Superior temporal gyrus (tissue), 1 donor: ENCODE measurements at regions not wholly inside any gene's neighbourhood (a gene's known extent, or its start where the extent isn't known, plus 50 kb on each side); places are given as distances from the start of the nearest gene placed in this dataset.
"Not testable (repeated sequence)": the region's sequence is repeated elsewhere in the genome, so short reads cannot be mapped to it uniquely, and the experiment has no call there.

ENCODE experiments used
- DNase-seq: peaks from one replicate; pipeline ENCODE4 v3.0.0-alpha.2; 2016; ENCODE audit errors: extremely low spot score

DNA sequence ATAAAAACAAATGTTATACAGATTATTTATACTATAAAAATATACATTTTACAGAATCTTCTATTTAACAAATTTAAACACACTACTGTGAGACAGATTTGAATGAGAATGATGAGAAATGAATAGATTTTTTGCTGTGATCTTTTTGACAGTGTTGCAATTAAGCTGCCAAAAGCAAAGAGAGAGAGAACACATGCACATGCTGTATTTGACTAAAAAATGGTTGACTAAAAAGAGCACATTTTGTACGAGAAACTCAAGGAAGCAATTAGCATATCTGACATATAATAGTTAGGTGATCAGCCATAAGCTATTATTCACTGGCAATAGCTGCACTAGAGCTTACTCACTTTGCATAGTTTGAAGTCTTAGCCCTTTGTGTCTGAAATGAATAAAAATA is 115.8 kb downstream of the SYT10 start:
- DNase-seq = no peak

DNA sequence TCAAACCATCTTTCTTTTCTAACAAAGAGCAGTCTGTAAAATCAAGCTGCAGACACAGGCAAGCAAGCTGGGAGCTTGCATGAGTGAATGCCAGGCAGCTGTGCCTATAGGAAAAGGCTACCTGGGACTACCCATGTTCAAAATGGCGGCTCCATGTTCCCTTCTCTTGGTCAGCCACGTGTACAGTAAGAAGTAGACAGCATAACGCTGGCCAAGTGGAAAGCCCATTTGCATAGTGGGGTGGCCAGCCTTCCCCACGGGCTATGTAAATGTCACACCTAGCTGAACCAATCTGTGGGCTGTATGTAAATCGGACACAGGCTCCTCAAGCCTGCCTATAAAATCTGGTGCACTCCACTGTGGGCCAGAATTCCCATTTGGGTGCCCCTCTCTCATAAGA is 117.1 kb downstream of the SYT10 start:
- no peak for DNase-seq

DNA sequence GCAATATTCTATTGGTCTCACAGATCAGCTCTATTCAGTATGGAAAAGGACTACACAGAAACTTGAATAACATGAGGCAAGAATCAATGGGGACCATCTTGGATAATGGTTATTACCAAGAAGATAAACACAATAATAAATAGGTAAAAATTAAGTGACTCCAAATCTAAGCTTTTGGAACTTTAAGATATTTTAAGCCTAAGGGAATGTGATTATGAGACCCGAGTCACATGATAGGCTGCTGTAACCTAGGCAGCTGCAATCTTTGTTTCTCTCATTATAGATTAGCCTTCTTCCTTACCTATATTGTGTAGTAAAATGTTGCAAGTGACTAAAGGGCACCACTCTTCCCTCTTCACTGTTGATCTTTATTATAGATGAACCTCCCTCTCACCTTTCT is 121.9 kb downstream of the SYT10 start:
- DNase-seq = no peak

GRCh38 chr12:33314223-33314622 is 125.4 kb downstream of the SYT10 start:
- no peak for DNase-seq

DNA sequence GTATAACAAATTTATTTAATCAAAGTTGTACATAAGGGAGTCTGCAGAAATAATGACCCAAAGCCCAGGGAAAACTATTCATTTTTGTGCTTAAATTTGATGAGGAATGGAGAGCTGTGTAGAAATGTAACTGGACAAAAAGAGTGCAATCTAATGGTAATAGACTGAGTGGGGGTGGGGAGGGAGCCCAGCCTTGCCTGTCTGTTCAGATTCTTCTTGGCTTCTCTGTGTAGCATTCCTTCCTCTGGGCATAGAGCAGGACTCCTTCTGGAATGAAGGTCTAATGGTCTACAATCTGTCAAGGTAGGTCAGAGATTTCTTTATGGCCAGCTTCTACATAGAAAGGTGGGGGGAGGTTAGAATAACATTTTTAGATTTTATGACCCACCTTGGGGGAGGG is 126.1 kb downstream of the SYT10 start:
- DNase-seq = no peak

DNA sequence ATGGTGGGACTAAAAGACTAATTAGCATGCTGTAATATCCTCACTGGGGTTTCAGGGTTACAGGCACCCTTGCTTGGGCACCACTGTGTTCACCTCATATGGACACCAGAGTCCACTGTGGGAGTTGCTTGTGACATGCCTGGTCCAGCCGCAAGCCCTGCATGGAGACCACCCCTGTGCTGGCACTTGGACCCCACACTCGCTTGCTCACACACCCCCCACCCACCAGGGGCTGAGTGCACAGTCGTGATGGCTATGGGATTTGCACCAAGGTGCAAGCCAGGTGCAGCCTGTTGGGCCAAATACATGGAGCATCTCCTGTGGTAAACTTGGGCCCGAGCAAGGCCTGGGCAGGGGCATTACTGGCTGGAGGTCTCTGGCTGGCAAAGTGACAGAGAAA is 129.1 kb downstream of the SYT10 start:
- DNase-seq = no peak

DNA sequence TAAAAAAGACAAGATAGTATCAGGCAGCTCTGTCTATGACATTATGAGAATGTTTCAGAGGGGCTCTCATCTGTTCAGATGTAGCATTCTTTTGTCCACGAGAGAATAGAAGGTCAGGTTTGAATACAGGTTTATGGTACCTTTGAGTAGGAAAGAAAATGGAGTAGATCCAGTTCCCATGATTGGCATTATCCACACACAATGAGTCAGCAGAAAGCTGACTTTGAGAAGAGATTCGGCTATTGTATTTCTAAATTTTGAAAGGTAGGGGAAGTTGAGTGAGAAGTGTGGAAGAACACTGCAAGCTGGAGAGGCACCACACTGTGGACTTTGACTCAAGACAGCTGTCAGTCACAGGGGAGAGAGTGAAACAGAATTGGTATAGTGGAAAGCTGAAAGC is 135.4 kb downstream of the SYT10 start:
- DNase-seq = no peak

DNA sequence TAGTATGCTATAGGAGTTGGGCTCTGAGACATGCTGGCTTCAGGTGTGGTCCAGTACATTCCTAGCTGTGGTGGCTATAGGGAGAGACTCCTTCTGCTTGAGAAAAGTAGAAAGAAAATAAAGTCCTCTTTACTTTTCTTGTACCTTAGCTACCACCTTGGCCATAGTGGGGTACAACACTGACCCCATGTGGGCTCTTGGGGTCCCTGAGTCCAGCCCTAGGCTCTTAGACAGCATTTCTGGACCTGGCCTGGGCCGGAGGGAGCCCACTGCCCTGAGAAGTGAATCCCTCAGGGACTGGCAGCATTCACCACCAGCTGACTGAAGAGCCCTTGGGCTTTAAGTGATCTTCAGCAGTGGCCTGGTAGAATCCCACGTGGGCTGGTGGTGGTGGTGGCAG is 143.1 kb downstream of the SYT10 start:
- DNase-seq = no peak

- no peak for DNase-seq
Observed at GRCh38 chr12:33290703-33291102, 148.9 kb downstream of the SYT10 start.

DNA sequence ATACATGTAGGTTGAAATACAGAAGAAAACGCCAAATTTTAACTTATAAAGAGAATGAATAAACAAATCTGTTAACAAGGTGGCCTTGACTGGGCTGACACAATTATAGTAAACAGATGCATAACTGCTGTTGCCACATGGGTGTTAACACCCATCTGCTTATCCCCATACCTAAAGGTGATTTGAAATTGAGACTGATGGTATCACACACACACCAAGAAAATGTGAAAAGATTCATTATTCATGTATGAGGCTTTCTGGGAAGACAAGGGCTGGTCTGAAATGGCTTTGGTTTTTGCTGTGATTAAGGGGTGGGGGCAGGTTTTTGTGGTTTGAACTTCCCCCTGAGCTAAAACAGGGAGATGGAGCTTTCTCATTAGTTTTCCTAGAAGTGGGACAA is 156.6 kb downstream of the SYT10 start:
- no peak for DNase-seq

DNA sequence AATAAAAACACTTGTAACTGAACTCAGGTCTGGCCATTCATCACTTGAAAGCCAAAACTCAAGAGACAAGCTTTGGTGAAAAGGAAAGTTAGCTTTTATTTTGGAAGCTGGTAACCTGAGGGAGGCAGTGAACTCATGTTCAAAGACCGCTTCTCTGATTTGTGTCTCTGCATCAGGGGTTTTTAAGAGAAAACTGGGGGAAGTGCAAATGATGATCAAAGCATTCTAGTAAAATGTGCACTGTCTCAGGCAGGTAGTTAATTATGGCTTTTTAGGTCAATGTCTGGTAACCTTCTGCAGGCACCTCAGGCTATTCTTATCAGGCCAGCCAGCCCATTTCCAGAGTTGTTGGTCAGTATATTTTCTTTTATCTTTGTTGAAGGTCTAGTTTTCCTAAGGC is 162.2 kb downstream of the SYT10 start:
- DNase-seq = no peak

DNA sequence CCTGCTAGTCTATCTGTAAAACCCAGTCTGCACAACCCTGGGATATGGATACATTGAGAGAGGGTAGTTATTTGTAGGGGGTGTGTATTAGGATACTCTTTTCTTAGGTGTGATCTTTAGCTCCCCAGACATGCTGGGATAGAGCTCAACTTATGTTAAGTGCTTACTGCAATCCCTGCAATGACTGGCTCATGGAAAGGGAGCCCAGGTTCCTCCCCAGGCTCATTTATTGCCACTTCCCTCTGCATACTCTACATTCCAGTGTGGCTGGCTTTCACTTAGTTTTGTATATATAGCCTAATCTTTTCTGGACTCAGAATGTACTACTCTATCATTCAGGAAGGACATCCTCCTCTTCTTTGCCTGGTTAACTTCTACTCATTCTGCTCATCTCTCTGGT is 172.0 kb downstream of the SYT10 start:
- DNase-seq = no peak

GRCh38 chr12:33265900-33266299 is 173.7 kb downstream of the SYT10 start:
- no peak for DNase-seq

DNA sequence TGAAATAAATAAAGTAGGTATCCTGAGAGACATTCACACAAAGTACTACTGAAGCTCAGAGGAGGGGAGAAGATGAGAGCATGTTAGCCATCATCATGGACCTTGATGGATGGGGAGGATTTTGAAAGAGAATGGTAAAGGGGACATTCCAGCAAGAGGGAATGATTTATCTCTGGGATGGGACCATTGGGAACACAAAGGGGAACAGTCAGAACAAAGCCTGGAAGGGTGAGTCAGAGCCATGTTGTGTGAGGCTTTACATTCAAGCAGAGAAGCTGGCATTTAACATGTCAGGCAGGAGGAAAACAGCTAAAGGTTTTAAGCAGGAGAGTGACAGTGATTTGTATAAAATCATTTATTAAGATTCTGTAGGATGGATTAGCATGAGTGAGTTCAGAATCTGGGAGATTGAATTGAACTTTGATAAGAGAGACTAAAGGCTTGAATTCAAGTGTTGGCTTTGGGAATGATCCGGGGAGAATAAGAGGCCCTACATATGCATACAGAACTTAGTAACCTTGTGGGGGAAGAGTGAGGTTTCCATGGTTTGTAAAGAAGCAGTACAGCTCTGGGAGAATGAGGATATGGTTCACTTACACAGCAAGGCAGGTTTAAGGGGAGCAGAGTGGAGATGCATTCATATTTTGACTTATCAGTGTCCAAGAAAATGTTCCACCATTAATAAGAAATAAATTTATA is 174.4 kb downstream of the SYT10 start:
- no peak for DNase-seq

DNA sequence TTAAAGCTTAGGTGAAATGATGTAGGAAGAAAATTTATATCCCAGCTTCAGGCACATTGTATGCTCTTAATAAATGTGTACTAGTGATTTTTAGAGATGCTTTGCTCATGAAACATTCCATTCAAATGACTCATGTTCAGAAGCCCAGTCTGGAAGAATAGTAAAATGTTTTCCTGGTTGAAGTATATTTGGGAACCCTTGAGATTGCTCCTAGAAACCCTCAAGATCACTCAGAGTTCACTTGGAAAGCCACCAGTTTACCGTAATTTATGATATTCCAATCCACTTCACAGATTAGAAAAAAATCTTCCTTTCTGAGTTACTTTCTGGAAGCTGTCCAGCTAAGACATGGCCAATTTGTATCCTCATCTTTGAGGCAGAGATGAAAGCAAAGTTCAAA is 186.4 kb downstream of the SYT10 start:
- DNase-seq = no peak

GRCh38 chr12:33251548-33251947 is 188.1 kb downstream of the SYT10 start:
- no peak for DNase-seq

- DNase-seq = no peak
Observed at GRCh38 chr12:33248364-33248763, 191.3 kb downstream of the SYT10 start.

- DNase-seq = no peak
Observed at GRCh38 chr12:33247625-33248024, 192.0 kb downstream of the SYT10 start.

DNA sequence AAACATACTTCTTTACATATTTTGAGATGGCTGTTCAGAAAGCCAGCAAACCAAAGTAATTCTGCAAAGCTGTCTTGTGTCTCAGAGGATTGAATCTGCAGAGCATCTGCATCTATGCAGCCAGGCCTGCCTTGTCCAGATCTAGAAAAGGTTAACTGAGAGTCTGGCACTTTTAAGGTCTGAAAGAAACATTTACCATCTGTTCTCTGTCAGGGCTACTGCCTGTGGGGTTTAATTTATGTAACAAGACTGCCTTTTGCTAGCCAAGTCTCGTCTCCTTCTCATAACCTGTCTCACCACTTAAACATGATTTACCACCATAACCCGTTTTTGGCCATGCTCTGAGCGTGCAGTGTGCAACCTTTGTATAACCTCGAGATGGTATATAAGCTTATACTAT is 194.2 kb downstream of the SYT10 start:
- no peak for DNase-seq

- DNase-seq = no peak
Observed at GRCh38 chr12:33226671-33227070, 212.9 kb downstream of the SYT10 start.

- no peak for DNase-seq
Observed at GRCh38 chr12:33223956-33224355, 215.7 kb downstream of the SYT10 start.

DNA sequence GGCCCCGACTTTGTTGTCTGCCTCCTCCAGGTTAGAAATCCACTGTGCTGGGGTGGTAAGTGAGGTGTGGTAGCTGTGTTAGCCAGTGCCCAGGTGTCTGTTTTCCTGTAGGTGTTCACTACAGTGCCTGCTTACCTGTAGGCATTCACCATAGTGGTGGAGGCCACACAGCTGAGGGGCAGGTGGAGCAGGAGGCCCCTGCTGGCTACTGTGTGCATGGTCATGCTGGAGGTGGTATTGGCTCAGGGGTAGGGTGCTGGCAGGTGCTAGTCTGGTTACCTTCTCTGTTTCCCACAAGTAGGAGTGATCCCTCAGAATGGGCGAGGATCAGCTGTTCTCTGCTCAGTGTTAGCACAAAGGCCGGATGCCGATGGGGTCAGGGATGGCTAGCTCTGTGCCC is 217.3 kb downstream of the SYT10 start:
- DNase-seq = no peak

- no peak for DNase-seq
Observed at GRCh38 chr12:33205981-33206380, 233.6 kb downstream of the SYT10 start.

- not testable (repeated sequence) for DNase-seq
Observed at GRCh38 chr12:33194389-33194788, 245.2 kb downstream of the SYT10 start.
